ENCODE measurements at regions not wholly inside any gene's neighbourhood (a gene's known extent, or its start where the extent isn't known, plus 50 kb on each side); places are given as distances from the start of the nearest gene placed in this dataset.

GRCh38 chr5:36443941-36444340 is 142.2 kb upstream of the RANBP3L start:
- TF ChIP-seq, protein P1, sequence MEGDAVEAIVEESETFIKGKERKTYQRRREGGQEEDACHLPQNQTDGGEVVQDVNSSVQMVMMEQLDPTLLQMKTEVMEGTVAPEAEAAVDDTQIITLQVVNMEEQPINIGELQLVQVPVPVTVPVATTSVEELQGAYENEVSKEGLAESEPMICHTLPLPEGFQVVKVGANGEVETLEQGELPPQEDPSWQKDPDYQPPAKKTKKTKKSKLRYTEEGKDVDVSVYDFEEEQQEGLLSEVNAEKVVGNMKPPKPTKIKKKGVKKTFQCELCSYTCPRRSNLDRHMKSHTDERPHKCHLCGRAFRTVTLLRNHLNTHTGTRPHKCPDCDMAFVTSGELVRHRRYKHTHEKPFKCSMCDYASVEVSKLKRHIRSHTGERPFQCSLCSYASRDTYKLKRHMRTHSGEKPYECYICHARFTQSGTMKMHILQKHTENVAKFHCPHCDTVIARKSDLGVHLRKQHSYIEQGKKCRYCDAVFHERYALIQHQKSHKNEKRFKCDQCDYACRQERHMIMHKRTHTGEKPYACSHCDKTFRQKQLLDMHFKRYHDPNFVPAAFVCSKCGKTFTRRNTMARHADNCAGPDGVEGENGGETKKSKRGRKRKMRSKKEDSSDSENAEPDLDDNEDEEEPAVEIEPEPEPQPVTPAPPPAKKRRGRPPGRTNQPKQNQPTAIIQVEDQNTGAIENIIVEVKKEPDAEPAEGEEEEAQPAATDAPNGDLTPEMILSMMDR (IDR thresholded peaks at IDR 0.05), result no peak
- TF ChIP-seq RFX5 (IDR thresholded peaks at IDR 0.05), result no peak
- TF ChIP-seq RARB (CRISPR knock-in tag; IDR thresholded peaks at IDR 0.05), result no peak
- no peak for TF ChIP-seq HDAC2 (IDR thresholded peaks at IDR 0.05)
- TF ChIP-seq POLR2AphosphoS2 (conservative IDR thresholded peaks at IDR 0.05; ENCODE audit: low read length), result no peak
- TF ChIP-seq USF2 (IDR thresholded peaks at IDR 0.05), result no peak
- no peak for TF ChIP-seq CHD4 (IDR thresholded peaks at IDR 0.05; ENCODE audit: borderline replicate concordance)
- no peak for TF ChIP-seq CEBPB (IDR thresholded peaks at IDR 0.05)
- no peak for TF ChIP-seq MAZ (IDR thresholded peaks at IDR 0.05; ENCODE audit: borderline replicate concordance, low read depth, low read length)
- no peak for TF ChIP-seq POLR2A (IDR thresholded peaks at IDR 0.05; ENCODE audit: low read length)
- TF ChIP-seq MAFK (IDR thresholded peaks at IDR 0.05; ENCODE audit: partially characterized antibody), result no peak
